ENCODE measurements at regions not wholly inside any gene's neighbourhood (a gene's known extent, or its start where the extent isn't known, plus 50 kb on each side); places are given as distances from the start of the nearest gene placed in this dataset.

DNA sequence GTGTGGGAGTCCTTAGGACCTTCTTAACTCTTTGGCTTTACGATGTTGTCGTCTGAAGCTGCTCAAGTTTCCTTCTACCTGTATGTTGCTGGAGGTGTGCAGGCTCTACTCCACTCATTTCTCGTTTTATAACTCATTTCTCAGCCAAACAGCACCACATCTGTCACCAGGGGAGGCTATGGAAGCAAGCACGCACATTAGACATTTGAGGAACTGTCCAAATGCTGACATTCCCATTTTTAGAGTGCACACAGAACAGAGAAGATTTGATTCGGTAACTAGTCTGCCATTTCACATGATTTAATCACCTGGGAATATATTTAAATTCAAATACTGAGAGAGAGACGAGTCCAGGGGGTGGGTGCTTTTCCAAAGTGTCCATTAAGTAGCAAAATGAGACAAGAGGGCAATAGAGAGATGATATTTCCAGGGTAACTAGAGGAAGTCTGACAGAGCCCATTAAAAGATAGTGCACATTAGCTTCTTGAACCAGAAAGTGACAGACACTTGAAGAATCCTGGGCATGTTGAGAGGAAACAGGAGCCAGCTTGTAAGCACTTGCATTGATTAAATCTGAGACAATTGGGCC, 793.3 kb downstream of the TDRD15 start:
- ChIA-PET CTCF (no interaction called here), POLR2A (no interaction called here)
- TF ChIP-seq TCF7L2 (IDR thresholded peaks at IDR 0.05; ENCODE audit: low read depth, low read length) (no peak), SIN3A (IDR thresholded peaks at IDR 0.05; ENCODE audit: borderline replicate concordance, insufficient read depth, low read depth, low read length) (no peak)
- TF ChIP-seq, protein P1, sequence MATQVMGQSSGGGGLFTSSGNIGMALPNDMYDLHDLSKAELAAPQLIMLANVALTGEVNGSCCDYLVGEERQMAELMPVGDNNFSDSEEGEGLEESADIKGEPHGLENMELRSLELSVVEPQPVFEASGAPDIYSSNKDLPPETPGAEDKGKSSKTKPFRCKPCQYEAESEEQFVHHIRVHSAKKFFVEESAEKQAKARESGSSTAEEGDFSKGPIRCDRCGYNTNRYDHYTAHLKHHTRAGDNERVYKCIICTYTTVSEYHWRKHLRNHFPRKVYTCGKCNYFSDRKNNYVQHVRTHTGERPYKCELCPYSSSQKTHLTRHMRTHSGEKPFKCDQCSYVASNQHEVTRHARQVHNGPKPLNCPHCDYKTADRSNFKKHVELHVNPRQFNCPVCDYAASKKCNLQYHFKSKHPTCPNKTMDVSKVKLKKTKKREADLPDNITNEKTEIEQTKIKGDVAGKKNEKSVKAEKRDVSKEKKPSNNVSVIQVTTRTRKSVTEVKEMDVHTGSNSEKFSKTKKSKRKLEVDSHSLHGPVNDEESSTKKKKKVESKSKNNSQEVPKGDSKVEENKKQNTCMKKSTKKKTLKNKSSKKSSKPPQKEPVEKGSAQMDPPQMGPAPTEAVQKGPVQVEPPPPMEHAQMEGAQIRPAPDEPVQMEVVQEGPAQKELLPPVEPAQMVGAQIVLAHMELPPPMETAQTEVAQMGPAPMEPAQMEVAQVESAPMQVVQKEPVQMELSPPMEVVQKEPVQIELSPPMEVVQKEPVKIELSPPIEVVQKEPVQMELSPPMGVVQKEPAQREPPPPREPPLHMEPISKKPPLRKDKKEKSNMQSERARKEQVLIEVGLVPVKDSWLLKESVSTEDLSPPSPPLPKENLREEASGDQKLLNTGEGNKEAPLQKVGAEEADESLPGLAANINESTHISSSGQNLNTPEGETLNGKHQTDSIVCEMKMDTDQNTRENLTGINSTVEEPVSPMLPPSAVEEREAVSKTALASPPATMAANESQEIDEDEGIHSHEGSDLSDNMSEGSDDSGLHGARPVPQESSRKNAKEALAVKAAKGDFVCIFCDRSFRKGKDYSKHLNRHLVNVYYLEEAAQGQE (IDR thresholded peaks at IDR 0.05; ENCODE audit: insufficient read depth in 1 of 2, low read depth in 2 of 2, low read length in 1 of 2): peak; percentile 69 to 75; a peak in 3 of 4 replicates
- ATAC-seq (no peak), DNase-seq (ENCODE audit: low read depth, low spot score) (no peak)
- Histone ChIP-seq H3K36me3 (ENCODE audit: control insufficient read depth, insufficient read depth, low read length) (no peaks in the 10 kb centered on the region), H3K27me3 (ENCODE audit: control insufficient read depth, insufficient read depth, low read length) (no peaks in the 10 kb centered on the region), H3K9me3 (ENCODE audit: control insufficient read depth, insufficient read depth, low read depth, low read length) (no peaks in the 10 kb centered on the region), H3K4me1 (ENCODE audit: control insufficient read depth, insufficient read depth, low read length) (no peaks in the 10 kb centered on the region), H3K4me3 (ENCODE audit: low read depth in 2 of 2, low read length in 2 of 2) (no peak overlapping the region), H3K27ac (ENCODE audit: low read length) (no peak overlapping the region)
- no TSS peak for BruUV-seq (replicated peaks)
- in situ Hi-C loops (cut with HindIII; ENCODE audit: low pct_unique_long_range_greater_than_20kb, low sequenced_read_pairs) (no loop called here), intact Hi-C loops (cut with micrococcal nuclease; ENCODE audit: unreplicated experiment) (no loop called here)

DNA sequence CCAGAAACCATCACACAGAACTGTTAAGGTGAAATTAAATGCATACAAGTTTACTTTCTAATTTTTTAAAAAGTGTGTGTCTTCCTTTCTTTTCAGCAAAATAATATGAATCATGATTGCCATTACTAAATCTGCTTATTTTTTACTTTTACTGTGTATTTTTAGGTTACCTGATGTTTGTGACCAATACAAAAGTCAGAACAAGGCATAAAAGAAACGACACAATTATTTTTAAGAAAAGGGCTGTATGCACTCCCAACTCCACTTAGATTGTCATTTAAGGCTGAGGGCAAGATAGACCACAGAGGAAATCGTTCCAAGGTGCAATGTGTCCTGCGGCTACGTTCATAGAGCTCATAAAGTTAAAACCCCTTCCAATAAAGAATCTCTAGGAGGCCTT, 797.0 kb downstream of the TDRD15 start:
- Histone ChIP-seq H3K27ac (ENCODE audit: low read length) (no peak overlapping the region), H3K36me3 (ENCODE audit: control insufficient read depth, insufficient read depth, low read length) (no peaks in the 10 kb centered on the region), H3K9me3 (ENCODE audit: control insufficient read depth, insufficient read depth, low read depth, low read length) (no peaks in the 10 kb centered on the region), H3K4me3 (ENCODE audit: low read depth in 2 of 2, low read length in 2 of 2) (no peak overlapping the region), H3K4me1 (ENCODE audit: control insufficient read depth, insufficient read depth, low read length) (no peaks in the 10 kb centered on the region), H3K27me3 (ENCODE audit: control insufficient read depth, insufficient read depth, low read length) (no peaks in the 10 kb centered on the region)
- DNase-seq (ENCODE audit: low read depth, low spot score) (no peak), ATAC-seq (no peak)
- TF ChIP-seq, protein P2, sequence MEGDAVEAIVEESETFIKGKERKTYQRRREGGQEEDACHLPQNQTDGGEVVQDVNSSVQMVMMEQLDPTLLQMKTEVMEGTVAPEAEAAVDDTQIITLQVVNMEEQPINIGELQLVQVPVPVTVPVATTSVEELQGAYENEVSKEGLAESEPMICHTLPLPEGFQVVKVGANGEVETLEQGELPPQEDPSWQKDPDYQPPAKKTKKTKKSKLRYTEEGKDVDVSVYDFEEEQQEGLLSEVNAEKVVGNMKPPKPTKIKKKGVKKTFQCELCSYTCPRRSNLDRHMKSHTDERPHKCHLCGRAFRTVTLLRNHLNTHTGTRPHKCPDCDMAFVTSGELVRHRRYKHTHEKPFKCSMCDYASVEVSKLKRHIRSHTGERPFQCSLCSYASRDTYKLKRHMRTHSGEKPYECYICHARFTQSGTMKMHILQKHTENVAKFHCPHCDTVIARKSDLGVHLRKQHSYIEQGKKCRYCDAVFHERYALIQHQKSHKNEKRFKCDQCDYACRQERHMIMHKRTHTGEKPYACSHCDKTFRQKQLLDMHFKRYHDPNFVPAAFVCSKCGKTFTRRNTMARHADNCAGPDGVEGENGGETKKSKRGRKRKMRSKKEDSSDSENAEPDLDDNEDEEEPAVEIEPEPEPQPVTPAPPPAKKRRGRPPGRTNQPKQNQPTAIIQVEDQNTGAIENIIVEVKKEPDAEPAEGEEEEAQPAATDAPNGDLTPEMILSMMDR (IDR thresholded peaks at IDR 0.05): no peak
- TF ChIP-seq SIN3A (IDR thresholded peaks at IDR 0.05; ENCODE audit: borderline replicate concordance, insufficient read depth, low read depth, low read length): no peak
- TF ChIP-seq, protein P1 (IDR thresholded peaks at IDR 0.05; ENCODE audit: insufficient read depth in 1 of 2, low read depth in 2 of 2, low read length in 1 of 2): no peak
- POLR2A ChIA-PET: no interaction called here
- in situ Hi-C loops (cut with HindIII; ENCODE audit: low pct_unique_long_range_greater_than_20kb, low sequenced_read_pairs): no loop called here
- BruUV-seq (replicated peaks): no TSS peak
- intact Hi-C loops (cut with micrococcal nuclease; ENCODE audit: unreplicated experiment): no loop called here
- CTCF ChIA-PET: no interaction called here

Measured in Panc1 (cell line).